IPS-NIHi7 (cell line): ENCODE measurements at regions not wholly inside any gene's neighbourhood (a gene's known extent, or its start where the extent isn't known, plus 50 kb on each side); places are given as distances from the start of the nearest gene placed in this dataset.

ENCODE experiments used
- DNase-seq: peaks from one replicate; pipeline ENCODE4 v3.0.0; 2012; ENCODE audit warnings: mixed read lengths; ENCODE audit errors: extremely low spot score

GRCh38 chr2:19846567-19846966 lies 55.2 kb downstream of the TTC32 start:
- no peak for DNase-seq

GRCh38 chr2:19846030-19846429 lies 55.8 kb downstream of the TTC32 start:
- DNase-seq, result no peak

GRCh38 chr2:19845323-19845920 lies 56.4 kb downstream of the TTC32 start:
- DNase-seq, result no peak

- DNase-seq, result no peak
These were observed 57.0 kb downstream of the TTC32 start for GRCh38 chr2:19844750-19845149.

- no peak for DNase-seq
These were observed 57.7 kb downstream of the TTC32 start for GRCh38 chr2:19843992-19844515.

GRCh38 chr2:19841918-19842693 lies 59.7 kb downstream of the TTC32 start:
- DNase-seq, result no peak

GRCh38 chr2:19839438-19839837 lies 62.3 kb downstream of the TTC32 start:
- DNase-seq, result no peak

- DNase-seq, result no peak
These were observed 63.2 kb downstream of the TTC32 start for GRCh38 chr2:19838616-19839015.

GRCh38 chr2:19837235-19837766 lies 64.5 kb downstream of the TTC32 start:
- DNase-seq, result no peak

- no peak for DNase-seq
These were observed 66.0 kb downstream of the TTC32 start for GRCh38 chr2:19835781-19836281.

GRCh38 chr2:19833978-19834377 lies 67.8 kb downstream of the TTC32 start:
- no peak for DNase-seq

GRCh38 chr2:19829672-19830071 lies 72.1 kb downstream of the TTC32 start:
- DNase-seq, result no peak

- DNase-seq, result no peak
These were observed 74.9 kb downstream of the TTC32 start for GRCh38 chr2:19826874-19827273.

- no peak for DNase-seq
These were observed 78.3 kb downstream of the TTC32 start for GRCh38 chr2:19823507-19823906.

GRCh38 chr2:19819097-19820065 lies 82.4 kb downstream of the TTC32 start:
- no peak for DNase-seq

- no peak for DNase-seq
These were observed 83.2 kb downstream of the TTC32 start for GRCh38 chr2:19818543-19818942.

- DNase-seq, result no peak
These were observed 83.7 kb downstream of the TTC32 start for GRCh38 chr2:19818039-19818438.

- DNase-seq, result no peak
These were observed 86.0 kb downstream of the TTC32 start for GRCh38 chr2:19815746-19816145.

- DNase-seq, result no peak
These were observed 89.6 kb downstream of the TTC32 start for GRCh38 chr2:19812166-19812565.

- DNase-seq, result no peak
These were observed 90.6 kb downstream of the TTC32 start for GRCh38 chr2:19811186-19811585.

- no peak for DNase-seq
These were observed 91.1 kb downstream of the TTC32 start for GRCh38 chr2:19810637-19811036.

GRCh38 chr2:19810148-19810547 lies 91.6 kb downstream of the TTC32 start:
- no peak for DNase-seq
